GM18519 (cell line): ENCODE measurements at regions not wholly inside any gene's neighbourhood (a gene's known extent, or its start where the extent isn't known, plus 50 kb on each side); places are given as distances from the start of the nearest gene placed in this dataset.

Experiments used
- ATAC-seq: cut with Tn5 transposase; IDR thresholded peaks from one replicate; pipeline ENCODE4 v1.9.1; 2021; ENCODE audit warnings: mild to moderate bottlenecking, moderate library complexity; ENCODE audit not compliant: unreplicated experiment, low FRiP score

DNA sequence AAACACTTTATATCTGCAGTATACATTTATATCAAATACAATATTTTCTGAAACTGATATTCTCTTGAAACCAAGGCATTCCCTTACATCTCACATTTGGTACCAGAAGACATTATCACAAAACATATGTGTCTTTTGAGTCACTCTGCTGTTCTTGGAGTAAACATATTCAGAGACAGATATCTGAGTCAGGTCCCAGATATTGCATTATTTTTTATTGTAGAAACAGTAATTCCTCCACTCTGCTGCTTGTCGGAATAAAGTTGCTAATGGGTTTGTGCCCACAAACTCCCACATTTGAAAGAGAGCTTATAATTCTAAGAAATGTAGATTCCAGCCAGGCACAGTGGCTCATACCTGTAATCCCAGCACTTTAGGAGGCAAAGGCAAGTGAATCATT is 261.1 kb upstream of the DAPK1 start:
- ATAC-seq, result no peak

DNA sequence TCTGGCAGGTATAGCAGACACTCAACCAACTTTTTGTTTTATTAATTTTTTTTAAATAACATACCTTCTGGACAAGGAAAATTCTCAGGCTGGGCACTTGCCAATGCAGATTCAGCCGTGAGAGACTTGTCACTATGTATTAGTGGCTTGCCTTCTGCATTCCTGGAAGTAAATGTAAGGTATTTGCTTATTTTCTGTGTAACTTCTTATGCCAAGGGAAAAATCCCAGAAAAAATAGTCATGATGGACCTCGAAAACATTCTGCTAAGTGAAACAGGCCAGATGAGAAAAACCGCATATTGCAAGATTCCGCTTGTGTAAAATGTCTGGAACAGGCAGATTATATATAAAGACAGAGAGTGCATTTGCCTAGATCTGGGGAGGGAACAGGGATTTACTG is 260.3 kb upstream of the DAPK1 start:
- no peak for ATAC-seq

DNA sequence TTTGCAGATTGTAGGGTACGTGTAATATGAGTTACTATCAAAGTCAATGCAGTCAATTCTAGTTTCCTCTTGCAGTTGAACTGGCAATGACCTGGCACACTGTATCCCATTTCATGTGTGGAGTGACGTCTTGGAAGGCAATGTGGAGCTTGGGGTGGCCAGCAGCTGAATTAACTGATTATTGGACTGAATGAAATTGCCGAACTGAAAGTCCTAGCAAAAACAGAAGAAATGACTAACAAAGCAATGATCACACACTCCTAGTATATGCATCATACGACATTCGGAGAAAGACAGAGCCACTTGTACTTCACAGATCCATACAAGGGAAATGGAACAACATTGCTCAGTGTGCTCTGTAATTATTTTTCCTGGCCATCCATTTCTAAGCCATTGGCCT is 259.1 kb upstream of the DAPK1 start:
- ATAC-seq, result no peak

DNA sequence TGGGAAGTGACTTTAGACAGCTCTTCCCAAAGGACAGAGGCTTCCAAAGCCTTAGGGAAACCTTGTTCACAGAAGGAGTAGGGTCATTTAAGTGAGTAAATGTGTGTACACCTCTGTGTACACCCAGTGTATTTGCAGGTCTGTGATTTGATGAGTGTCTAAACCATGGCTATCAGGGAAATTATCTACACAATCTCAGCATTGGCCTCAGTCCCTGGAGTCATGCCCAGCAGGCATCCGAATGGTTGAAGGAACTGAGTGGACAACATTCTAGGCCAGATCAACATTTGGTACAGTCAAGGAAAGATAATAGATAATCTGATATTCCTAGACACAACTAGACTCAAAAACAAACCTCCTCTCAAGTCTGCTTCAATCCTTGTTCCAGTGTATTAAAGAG is 258.4 kb upstream of the DAPK1 start:
- ATAC-seq, result no peak

DNA sequence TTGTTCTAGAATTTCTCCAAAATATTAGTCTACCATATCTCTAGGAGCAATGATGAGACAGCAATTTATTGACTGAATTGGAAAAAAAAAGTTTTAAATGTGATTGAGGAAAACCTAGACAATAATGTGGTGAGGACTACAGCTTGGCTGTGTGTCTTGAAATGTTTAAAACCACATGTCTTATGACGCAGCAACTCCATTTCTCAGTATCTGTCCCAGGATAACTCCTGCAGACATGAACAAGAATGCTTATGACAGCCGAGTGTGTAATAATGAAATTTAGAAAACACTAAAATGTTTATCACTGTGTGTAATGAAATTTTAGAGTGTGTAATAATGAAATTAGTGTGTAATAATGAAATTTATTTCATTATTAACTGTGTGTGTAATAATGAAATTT is 254.1 kb upstream of the DAPK1 start:
- no peak for ATAC-seq

DNA sequence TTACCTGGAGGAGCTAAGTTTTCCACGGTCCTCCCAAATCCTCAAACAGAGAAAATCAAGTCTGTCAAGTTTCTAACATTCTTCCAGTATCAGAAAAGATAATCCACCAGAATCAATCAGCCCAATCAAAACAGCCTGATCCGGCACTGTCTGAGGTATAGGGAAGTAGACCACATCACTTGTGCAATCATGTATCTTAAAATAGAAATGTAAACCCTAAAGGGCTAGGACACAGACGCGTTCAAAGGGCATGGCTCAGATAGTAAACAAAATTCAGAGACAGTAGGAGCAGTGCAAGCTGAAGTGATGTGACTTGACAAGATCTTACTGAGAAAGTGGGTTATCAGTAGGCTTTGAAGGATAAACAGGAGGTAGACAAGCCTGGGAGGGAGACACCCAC is 252.4 kb upstream of the DAPK1 start:
- no peak for ATAC-seq

DNA sequence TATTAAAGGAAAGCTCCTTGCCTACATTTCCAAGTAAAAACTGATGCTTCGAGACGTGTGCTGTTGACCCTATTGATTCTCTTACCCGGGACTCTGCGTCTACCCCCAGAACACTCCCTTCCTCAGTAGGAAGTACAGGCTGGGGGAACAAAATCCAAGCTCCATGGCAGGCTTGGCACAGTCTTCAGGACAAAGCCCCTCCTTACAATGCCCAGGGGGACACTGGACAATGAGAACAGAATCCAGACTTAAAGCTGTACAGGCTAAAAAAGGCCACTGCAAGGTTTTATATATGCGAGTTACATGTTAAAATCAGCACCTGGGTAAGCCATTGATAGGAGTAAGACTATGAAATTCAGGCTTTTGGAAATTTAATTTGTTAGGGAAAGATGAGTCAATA is 250.6 kb upstream of the DAPK1 start:
- ATAC-seq, result no peak

DNA sequence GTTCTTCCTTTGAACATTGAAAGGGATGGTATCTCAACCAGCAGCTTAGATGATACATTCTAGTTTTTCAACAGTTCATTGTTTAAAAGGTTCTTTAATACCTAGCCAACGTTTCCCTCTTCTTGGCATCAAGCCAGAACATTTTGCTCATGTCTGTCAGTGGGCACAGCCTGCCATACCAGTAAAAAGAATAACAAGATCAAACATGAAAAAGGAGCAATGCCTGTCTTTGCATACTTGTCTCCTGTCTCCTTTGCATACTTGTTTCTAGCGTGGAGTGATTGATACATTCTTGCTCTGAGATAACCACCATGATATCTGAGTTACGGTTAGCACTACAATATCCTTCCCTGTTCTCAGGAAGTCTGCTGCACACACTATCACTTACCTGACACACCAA is 248.6 kb upstream of the DAPK1 start:
- no peak for ATAC-seq

DNA sequence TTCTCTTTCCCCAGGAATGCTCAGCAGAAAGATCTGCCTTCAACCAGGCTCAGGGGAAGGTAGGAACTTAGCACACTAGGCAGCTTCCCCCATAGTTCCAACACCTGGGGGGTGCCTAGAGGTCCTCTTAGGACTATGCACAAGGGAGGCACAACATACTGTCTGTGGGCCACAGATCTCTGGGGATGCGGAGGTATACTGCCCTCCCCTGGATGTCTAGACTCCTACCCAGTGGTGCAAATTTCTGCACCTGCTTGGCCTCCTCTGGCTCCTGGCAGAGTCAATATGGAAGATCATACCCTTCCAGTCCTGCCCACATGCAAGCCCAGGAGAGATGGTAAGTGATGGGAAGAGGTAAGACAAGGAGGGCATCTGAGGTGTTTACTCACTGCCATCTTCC is 247.5 kb upstream of the DAPK1 start:
- no peak for ATAC-seq

DNA sequence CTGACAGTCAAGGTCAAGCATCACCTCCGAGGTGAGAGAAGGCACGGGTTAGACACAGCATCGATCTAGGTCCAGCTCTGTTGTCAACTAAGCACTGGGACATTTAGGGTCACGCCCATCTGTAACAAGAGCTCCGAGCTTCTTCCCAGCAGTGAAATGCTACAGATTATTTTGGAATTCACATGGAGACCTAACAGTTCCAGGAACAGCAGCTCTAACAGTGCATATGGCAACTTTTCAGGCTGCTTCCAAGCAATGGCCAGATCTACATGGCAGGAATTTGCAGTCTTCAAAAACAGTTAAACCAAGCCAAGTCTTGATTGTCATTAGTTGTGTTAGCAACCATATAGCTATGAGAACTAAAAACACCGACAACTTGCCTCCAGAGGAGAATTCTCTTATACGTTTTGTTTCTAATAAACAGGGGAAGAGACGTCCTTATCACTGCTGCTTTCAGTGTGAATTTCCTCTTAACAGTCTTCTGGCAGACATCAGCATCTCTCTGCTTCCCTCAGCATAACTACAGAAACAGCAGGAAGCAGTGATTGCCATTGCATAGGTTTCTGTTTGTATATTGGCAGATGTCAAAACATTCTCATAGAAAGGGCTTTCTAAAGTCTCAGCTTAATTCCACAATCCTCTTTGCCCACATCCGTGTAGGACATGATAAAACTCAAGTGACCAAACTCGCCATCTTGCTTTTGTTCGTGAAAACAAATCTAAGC is 242.1 kb upstream of the DAPK1 start:
- ATAC-seq, result no peak

DNA sequence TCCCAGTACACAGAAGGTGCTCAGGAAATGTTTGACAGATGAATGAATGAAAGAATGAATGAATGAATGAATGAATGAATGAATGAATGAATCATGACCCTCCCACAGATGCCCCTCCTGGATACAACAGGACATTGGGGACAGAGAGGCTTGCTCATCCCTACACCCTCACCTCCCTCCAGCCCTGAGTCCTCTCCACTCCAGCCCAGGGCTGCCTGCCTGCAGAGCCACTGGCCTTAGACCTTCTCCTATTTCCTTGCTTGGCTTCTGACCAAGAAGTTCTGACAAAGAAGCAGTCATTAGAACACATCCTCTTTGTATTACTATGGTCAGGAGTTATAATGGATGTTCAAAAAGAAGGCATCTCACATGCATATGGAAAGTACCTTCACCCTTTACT is 240.7 kb upstream of the DAPK1 start:
- no peak for ATAC-seq

DNA sequence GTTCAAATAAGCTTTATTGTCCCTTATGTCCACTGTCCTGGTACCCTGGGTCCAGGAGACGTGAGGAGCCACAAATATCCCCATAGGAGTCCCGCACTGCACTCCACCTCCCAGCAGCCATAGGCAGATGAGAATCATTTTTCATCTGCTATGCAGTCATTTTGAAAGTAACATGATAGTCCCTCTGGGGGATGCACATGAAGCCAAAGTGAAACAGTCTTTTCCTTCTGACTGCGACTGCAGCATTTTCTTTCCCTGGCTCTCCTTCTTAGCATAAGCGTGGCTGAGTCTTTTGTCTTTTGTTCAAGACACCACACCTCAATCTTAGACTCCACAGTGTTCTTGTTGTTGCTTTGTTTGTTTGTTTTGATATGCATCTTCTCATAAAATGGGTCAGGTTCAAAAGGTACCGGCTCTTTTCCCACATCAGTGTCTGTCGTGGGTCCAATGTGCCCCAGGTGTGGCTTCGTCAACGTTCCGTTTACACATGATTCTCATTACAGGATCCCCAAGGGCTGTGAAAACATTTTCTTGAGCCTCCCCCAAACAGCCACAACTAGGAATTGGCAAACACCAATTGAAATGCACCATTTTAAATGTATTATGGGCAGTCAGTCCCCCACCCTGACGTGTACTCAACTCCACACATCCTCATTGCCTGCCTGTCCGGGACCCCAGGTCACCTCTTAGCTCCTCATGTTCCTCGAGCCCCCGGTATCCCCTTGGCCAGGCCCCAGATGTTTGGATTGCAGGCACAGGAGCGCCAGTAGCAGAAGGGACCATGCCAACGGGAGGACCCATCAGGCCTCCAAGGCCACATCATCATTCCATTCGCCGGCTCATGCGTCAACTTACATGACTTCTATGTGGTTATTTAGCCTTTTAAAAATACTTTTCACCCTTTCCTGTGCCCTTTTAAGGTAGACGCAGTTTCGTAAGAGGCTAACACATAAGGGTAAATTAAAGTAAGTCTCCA is 237.8 kb upstream of the DAPK1 start:
- ATAC-seq, result no peak

DNA sequence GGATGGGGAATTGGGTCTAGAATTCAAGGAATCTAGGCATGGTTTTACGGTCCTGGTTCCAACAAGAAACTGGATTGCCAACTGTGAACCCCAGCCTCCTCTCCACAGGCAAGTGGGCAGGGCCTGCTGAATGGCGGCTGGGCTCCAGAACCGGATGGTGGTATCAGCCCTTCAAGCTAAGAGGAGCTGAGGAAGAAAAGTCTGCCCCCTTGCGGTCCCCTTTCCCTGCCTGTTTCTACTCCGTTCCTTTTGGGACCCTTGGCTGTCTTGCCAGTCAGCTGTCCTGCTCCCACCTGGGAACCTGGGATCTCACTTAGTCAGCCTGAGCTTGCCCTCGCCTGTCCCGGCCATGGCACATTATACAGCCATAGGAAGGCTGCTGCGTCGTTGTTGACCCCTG is 234.4 kb upstream of the DAPK1 start:
- no peak for ATAC-seq

DNA sequence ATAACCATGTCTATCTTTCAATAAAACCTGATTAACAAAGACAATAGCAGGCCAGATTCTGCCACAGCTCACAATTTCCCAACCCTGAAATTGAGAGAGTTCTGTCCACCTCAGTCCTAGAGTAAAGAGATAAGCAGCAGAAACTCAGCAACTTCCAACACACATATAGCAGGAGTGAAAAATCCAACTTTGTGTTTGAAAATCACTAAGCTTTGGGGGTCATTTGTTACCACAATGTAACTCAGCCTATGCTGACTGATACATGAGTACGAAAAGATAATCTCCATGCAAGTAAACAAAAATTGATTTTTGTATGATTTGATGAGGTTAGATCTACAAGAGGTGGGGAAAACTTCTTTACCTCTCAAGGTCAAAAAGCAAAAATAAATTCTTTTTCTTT is 231.0 kb upstream of the DAPK1 start:
- no peak for ATAC-seq

DNA sequence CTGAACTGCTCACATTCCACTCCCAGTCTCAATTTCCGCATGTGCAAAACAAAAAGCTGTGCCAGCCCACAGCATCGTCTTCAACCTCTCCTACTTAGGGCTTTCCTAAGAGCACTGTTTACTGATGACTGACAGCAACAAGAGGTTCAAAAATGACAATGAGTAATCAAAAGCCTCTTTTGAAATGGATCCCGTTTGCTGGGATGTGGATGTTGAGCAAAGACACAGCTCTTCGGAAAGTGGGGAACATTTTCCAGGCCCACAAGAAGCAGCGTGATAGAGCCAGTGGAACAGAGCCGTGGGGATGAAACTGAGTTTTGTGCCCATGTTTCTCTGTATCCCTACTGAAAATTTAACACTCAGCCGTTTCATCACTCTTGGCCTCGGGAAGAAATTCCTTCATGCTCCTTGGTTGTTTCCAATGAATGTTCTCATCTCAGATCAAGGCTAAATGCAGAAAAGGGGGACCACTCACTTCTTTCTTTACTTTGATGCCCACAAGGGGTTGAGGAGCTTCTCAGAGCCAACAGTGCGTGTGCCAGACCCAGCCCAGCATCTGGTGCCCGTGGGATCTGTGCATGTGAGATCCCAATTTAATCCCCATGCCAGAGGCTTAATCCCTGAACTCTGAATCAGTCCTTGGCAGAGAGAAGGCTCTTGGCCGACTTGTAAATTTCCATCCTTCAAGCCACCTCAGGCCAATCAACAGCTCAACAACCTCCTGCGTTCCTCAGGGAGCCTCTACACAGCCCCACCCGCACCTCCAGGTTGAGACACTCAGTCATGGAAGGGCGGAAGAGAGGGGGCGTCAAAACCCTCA is 230.2 kb upstream of the DAPK1 start:
- ATAC-seq, result no peak

DNA sequence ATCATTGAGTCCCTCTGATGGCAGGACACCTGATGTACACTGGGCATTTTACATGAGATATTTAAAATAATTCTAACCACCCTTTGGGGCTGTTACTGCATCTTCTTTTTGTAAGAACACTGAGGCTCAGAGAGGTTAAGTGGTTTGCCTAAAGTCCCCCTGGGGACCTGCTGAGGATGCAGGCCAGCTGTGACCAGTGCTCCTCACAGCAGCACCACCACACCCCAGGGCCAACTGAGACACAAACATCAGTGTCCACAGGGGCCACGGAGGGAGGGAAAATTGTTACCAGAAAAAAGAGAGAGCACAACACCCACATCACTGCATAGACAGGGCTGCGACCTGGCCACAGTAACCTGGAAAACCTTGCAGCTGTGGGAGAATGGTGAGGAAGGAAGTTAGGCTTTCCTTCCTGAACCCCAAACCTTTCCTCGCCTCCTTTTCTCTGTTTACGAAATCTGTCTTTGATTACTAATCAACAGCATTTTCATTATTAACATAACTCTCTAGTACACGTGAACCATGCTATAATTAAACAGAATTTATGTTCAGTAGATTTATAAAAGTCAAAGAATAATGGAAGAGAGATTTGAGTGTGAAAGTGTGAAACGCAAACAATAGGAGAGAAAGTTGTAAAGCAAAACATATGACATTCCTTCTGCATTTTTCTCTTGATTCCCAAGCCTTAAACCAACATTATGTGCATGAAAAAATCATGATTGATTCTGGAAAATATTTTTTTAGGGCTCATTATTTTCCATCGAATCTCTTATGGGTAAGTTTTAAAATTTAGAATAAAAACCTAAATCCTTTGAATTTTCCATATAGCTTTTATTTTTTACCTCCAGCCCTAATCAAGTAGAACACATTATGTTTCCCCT is 228.1 kb upstream of the DAPK1 start:
- ATAC-seq, result no peak

DNA sequence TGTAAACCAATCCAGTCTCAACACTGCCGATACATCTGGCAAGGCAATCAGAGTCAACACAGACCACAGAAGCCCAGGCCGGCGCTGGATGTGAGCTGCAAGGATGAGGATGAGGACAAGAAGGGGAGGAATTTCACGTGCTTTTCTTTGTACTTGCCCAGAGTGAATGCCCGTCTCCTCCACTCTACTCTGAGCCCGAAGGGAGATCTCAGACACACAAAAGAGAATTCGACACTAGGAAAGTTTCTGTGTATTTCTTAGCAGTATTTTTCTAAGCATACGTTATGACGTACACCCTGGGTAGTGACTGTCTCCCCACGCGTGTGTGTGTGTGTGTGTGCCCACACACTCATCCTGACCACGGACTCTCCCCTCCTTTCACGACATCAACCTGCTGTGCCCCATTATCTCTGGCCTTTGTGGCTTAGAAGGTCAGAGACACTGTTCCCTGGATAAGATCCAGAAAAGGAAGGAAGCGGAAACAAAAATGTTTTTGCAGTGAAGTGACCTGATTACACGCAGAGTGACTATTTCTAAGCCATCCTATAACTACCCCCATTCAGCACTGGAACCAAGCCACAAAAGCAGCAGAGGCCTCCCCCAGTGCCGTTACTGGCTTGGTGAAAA is 227.3 kb upstream of the DAPK1 start:
- no peak for ATAC-seq

DNA sequence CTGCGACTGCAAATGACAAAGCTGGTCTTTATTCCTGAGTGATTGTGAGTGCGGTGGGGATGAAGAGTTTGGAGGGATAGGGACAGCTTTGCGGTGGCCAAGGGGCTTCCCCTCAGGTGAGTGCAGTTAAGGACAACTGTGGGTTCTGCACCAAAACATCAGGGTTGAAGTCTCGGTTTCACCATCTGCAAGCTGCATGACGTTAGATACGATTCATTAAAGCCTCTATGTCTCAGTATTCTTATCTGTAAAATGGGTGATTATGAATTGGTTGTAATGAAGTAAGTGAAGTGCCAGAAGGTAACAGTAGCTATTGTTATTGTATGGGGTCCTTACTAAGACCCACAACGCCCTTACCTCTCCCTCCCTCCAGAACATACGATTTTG is 226.8 kb upstream of the DAPK1 start:
- no peak for ATAC-seq

DNA sequence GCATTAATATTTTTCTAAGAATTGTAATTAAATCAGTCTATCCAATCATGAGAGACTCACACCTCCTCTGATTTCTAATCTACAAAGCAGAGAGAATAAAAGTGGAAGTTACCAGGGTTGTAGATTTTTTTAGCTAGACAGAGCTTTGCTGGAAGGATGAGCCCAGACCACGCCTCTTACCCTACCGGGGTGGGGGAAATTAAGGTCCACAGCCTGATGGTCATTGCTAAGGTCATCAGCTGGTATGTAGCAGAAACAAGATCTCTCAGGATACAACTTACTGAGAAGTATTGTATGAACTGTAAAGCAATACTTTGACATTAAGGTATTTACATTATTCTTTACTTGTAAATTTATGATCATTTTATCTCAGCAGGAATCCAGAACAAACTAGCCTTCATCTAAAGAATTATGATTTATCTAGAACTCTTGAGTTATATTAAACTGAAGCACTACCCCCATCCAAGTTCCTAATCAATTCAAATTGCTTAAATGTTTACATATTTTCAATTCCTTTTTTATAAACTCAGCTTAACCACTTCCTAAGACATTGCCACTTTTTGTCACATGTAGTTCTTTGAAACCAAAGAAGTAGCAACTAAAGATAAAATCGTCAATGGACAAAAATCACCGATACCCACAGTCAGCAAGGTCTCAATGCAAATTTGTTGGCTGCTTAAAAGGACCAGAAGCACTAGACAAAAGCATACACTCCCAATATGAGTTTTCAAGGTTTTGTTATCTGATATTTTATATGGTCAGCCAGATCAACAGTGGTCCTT is 225.8 kb upstream of the DAPK1 start:
- no peak for ATAC-seq
